Nephron progenitor cell (in vitro differentiated cells): ENCODE measurements at regions not wholly inside any gene's neighbourhood (a gene's known extent, or its start where the extent isn't known, plus 50 kb on each side); places are given as distances from the start of the nearest gene placed in this dataset.
"Not testable (repeated sequence)": the region's sequence is repeated elsewhere in the genome, so short reads cannot be mapped to it uniquely, and the experiment has no call there.

Experiments used
- DNase-seq: peaks from one replicate; pipeline ENCODE4 v3.0.0; 2021
- H3K27ac Mint-ChIP-seq: 2 replicates; pipeline ENCODE4 v1.8.0; 2021; ENCODE audit warnings: mild to moderate bottlenecking, moderate library complexity, mixed read lengths
- H3K27me3 Mint-ChIP-seq: 2 replicates; pipeline ENCODE4 v1.8.0; 2021; ENCODE audit warnings: mild to moderate bottlenecking, low read depth, mixed read lengths; ENCODE audit not compliant: poor library complexity
- H3K36me3 Mint-ChIP-seq: 2 replicates; pipeline ENCODE4 v1.8.0; 2021; ENCODE audit warnings: low read depth, mixed read lengths
- H3K4me1 Mint-ChIP-seq: 2 replicates; pipeline ENCODE4 v1.8.0; 2021; ENCODE audit warnings: mixed read lengths
- H3K4me3 Mint-ChIP-seq: 2 replicates; pipeline ENCODE4 v1.8.0; 2021; ENCODE audit warnings: mild to moderate bottlenecking, moderate library complexity, mixed read lengths
- H3K9me3 Mint-ChIP-seq: 2 replicates; pipeline ENCODE4 v1.8.0; 2021; ENCODE audit warnings: mild to moderate bottlenecking, moderate library complexity, mixed read lengths
- CTCF ChIP-seq: fragments of 200-600 bp; sonication (generic); IDR thresholded peaks from 2 replicates; pipeline ENCODE4 v1.5.0; 2021; ENCODE audit warnings: antibody characterized with exemption

DNA sequence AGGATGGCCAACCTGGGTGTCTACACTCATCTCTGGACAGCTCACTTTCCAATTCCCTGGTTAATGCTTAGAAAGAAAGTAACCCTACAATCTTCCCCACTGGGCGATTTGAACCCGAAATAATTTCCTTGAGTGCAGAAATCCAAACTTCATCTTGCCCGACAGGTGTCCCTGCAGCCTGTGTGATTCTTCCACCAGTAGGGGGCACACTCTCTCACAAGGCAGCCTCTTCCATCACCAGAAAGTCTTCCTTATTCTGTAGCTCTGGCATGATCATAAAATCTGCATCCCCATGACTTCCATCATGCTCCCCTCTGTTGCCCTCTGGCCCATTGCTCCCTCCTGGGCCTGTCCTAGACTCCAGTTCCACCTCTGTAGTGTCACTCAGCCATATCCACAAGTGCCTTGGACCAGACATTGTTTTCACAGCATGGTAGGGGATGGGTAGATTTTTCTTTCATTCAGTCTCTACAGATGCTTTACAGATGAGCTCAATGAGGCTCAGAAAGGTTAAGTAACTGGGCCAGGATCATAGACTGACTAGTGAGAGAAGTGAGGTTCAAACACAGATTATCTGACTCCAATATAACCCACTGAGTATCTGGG lies 170.4 kb upstream of the SPTLC3 start:
- no peak overlapping the region for H3K4me3 Mint-ChIP-seq
- H3K27ac Mint-ChIP-seq, result no peak overlapping the region
- DNase-seq, result no peak
- peaks cover 9% of the 10 kb centered on the region for H3K4me1 Mint-ChIP-seq
- H3K27me3 Mint-ChIP-seq, result peaks cover 10% of the 10 kb centered on the region
- no peaks in the 10 kb centered on the region for H3K36me3 Mint-ChIP-seq
- no peaks in the 10 kb centered on the region for H3K9me3 Mint-ChIP-seq
- TF ChIP-seq CTCF, result no peak

DNA sequence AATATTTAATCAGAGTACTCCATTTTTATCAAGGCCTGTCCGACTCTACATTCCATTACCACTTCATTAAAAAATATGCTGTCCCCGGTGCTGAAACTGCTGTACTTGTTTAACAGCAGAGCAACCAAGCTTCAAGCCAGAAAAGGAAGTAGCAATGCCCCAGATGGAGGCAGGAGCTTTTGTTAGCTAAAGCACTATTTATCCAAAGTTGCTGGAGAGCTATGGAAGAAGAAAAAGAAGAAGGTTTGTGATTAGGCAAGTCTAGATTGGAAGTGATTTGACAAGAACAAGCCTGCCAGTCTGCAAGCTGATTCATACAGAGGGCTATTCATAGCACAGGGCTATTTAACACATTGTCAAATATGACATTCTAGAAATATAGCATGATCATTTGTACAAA lies 160.9 kb upstream of the SPTLC3 start:
- no peak overlapping the region for H3K27ac Mint-ChIP-seq
- H3K36me3 Mint-ChIP-seq, result no peaks in the 10 kb centered on the region
- H3K9me3 Mint-ChIP-seq, result no peaks in the 10 kb centered on the region
- no peak overlapping the region for H3K4me3 Mint-ChIP-seq
- peak; percentile 10 for DNase-seq
- H3K4me1 Mint-ChIP-seq, result peaks cover 21% of the 10 kb centered on the region
- TF ChIP-seq CTCF, result no peak
- H3K27me3 Mint-ChIP-seq, result peaks cover 7% of the 10 kb centered on the region

DNA sequence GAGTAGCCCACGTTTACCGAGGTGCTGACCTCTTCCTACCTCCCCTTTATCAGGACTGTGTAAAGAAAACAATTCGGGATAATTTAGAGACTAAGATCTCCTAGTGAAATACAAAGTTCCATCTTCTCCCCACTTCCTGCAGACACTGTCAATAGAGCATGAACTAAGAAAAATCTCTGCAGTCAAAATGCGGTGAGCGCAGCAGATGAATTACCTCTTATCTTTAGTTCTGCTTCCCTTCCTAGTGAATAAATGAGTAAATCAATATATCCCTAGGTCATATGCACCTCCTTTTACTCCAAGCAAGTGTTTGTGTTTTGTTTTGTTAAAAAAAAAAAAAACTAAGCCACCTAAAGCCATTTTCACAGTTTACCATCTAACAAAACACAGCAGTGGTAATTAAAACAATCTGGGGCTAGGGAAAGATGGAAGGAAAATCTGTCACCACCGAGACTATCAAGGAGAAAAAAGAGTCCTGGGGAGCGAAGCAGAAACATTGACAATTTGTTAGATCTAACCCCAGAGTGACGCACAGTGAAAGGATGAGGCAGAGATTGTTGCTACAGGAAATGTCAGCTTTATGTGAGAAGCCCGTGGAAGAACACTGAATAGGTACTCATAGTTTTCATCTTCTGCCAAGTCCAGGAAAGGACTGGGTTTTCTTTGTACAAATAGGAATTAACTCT lies 159.4 kb upstream of the SPTLC3 start:
- no peaks in the 10 kb centered on the region for H3K9me3 Mint-ChIP-seq
- no peak overlapping the region for H3K27ac Mint-ChIP-seq
- DNase-seq, result no peak
- H3K4me3 Mint-ChIP-seq, result no peak overlapping the region
- H3K4me1 Mint-ChIP-seq, result peaks cover 21% of the 10 kb centered on the region
- TF ChIP-seq CTCF, result no peak
- H3K36me3 Mint-ChIP-seq, result no peaks in the 10 kb centered on the region
- peaks cover 6% of the 10 kb centered on the region for H3K27me3 Mint-ChIP-seq

DNA sequence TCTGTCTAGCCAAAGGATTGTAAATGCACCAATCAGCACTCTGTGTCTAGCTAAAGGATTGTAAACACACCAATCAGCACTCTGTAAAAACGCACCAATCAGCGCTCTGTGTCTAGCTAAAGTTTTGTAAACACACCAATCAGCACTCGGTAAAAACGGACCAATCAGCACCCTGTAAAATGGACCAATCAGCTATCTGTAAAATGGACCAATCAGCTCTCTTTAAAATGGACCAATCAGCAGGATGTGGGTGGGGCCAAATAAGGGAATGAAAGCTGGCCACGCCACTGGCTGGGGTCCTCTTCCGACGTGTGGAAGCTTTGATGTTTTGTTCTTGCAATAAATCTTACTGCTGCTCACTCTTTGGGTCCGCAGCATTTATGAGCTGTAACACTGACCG lies 151.1 kb upstream of the SPTLC3 start:
- H3K9me3 Mint-ChIP-seq, result peaks cover 33% of the 10 kb centered on the region
- H3K27me3 Mint-ChIP-seq, DNase-seq, H3K36me3 Mint-ChIP-seq, H3K4me1 Mint-ChIP-seq, H3K27ac Mint-ChIP-seq, H3K4me3 Mint-ChIP-seq: not testable (repeated sequence)

DNA sequence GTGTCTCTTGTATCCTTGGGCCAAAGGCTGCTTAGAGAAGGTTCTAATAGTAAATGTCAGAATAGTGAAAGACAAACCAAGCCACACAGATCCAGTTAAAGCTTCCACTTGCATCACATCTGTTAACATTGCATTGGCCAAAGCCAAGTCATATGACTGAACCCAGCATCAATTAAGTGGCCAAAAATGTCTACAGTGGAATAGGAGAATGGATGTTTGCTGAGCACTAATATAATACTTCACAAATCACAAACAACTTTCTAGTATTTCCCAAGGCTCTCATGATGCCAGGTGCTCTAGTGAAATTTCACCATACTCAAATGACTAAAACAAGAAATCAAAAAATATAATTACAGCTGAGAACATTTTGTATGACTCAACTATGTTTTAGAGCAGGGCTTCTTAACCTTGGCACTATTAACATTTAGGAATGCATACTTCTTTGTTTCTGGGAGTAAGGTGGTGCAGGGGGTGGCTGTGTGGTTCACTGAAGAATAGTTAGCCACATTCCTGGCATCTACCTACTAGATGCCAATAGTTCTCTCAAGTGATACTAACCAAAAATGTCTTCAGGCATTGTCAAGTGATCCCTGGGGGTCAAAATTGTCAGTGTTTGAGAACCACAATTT lies 148.0 kb upstream of the SPTLC3 start:
- Mint-ChIP-seq H3K4me3 (no peak overlapping the region), H3K27me3 (no peaks in the 10 kb centered on the region), H3K36me3 (no peaks in the 10 kb centered on the region), H3K9me3 (peaks cover 21% of the 10 kb centered on the region), H3K27ac (no peak overlapping the region), H3K4me1 (peaks cover 8% of the 10 kb centered on the region)
- TF ChIP-seq CTCF, result no peak
- no peak for DNase-seq

- H3K4me1 Mint-ChIP-seq, result no peaks in the 10 kb centered on the region
- no peaks in the 10 kb centered on the region for H3K36me3 Mint-ChIP-seq
- no peak overlapping the region for H3K27ac Mint-ChIP-seq
- DNase-seq, result no peak
- TF ChIP-seq CTCF, result no peak
- no peak overlapping the region for H3K4me3 Mint-ChIP-seq
- H3K9me3 Mint-ChIP-seq, result no peaks in the 10 kb centered on the region
- no peaks in the 10 kb centered on the region for H3K27me3 Mint-ChIP-seq
Measured at GRCh38 chr20:12869669-12870068, 139.1 kb upstream of the SPTLC3 start.
